ENCODE measurements at regions not wholly inside any gene's neighbourhood (a gene's known extent, or its start where the extent isn't known, plus 50 kb on each side); places are given as distances from the start of the nearest gene placed in this dataset.

DNA sequence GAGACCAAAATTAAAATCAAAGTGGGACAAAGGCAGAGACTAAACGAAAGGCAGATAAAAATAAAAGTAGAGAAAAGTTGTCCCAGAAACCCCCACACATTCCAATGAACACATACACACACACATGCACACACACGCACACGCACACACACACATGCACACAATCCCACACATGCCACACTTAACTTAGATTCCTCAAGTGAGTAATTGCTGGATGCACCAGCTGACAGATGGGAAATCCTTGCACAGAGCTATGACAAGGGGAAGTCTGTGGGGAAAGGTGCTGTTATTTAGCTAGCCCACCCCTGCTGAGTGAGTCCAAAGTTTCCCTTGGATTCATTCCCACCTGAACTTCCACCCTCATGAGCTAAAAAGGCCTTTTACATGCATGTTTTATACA, 233.9 kb downstream of the RAB28 start:
- no peak for DNase-seq (ENCODE audit: low read depth)

DNA sequence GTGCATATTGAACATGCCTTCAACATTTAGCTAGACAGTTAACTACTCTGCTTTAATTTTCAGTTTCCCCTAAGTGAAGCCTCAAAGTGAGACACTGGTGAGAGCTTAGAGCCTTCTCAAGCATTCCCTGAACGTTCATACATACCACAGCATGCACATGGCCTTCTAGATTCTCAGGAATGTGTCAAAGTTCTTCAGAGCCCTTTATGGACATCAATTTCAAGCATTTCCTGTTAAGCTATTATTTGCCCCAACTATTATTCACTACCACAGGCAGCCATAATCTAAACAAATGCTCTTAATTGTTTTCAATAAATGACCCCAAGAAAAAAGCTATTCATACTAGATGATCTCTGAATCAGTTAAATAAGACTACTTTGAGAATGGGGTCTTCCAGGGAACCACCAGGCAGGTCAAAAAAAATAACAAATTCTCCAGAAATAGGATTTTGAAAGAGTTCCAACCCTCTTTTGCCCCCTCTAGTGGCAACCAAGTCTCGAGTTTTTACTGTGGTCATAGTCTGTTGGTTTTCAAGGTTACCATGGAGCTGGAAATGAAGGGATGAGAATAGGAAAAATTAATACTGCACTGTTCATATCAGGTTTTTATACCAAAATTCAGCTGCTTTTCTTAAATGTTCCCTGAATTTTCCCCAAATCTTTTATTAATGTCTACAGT, 235.4 kb downstream of the RAB28 start:
- DNase-seq (ENCODE audit: low read depth) = no peak

DNA sequence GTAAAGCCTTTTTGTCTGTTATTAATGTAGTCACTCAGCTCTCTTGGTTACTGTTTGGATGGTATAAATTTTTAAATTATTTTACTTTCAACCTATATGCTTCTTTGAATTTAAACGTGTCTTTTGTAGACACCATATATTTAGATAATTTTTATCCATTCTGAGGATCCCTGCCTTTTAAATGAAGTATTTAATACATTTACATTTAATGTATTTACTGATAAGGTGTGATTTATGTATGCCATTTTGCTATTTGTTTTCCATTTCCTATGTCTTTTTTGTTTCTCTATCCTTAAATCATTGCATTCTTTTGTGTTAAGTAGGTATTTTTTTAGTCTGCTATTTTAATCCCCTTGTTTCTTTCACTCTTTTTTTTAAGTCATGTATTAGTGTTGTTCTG, 238.0 kb downstream of the RAB28 start:
- no peak for DNase-seq (ENCODE audit: low read depth)

DNA sequence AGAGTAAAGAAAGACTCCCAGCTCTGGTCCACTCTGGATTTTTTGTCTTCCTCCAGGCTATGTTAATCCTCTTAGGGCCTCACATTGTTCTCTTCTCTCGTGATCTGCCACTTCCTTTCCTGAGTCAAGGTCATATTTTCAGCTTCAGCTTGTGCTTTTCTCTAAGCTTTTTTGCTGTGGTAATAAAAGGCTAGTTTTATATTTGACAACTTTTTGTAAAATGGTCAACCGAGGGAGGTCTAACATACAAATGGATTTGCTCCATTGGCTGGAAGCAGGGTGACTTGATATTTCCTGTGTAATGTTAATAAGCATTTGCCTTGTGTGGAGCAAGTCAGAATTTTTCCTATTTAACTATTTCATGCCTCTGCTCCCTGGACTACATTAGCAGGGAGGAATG, 239.7 kb downstream of the RAB28 start:
- no peak for DNase-seq (ENCODE audit: low read depth)

DNA sequence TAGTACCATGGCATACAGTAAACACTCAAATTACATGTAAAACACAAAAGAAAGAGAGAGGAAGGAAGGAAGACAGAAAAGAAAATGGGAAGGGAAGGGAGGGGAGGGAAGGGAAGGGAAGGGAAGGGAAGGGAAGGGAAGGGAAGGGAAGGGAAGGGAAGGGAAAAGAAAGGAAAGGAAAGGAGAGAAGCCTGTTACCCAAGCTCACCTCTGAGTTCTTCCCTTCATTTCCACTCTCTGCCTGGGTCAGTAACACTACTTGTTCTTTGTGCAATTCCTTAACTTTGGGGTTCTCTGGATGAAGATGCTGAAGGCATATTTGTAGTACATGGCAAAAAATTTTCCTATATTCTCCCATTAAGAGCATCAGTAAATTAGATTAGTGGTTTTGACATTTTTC, 241.0 kb downstream of the RAB28 start:
- DNase-seq (ENCODE audit: low read depth) = no peak

DNA sequence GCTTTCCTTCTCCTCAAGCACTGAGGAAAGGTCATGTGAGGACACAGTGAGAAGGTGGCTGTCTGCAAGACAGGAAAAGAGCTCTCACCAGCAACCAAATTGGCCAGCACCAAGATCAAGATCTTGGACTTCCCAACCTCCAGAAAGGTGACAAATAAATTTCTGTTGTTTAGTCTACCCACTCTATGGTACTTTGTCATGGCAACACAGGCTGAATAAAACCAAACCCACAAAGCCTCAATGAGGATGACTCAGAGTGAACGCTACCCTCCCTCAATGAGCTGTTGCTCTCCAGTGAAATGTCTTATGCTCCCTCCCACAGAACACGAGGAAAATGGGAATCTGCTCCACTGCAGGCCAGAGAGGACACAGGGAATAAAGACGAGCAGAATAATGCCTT, 244.1 kb downstream of the RAB28 start:
- no peak for DNase-seq (ENCODE audit: low read depth)

DNA sequence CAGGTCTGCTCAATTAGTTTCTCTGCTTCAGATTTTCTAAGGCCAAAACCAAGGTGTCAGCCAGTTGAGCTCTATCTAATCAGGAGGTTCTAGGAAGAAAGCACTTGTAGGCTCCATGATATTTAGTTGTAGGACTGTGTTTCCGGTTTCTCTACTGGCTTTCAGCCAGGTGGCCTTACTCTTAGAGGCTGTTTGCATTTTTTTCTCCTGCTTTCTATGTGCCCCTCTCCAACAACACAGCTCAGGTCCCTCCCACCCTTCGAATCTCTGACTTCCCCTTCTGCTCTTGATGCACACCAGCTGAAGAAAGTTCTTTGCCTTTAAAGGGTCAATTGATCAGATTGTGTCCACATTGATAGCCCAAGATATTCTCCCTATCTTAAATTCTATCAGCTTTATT, 245.2 kb downstream of the RAB28 start:
- DNase-seq (ENCODE audit: low read depth) = no peak

DNA sequence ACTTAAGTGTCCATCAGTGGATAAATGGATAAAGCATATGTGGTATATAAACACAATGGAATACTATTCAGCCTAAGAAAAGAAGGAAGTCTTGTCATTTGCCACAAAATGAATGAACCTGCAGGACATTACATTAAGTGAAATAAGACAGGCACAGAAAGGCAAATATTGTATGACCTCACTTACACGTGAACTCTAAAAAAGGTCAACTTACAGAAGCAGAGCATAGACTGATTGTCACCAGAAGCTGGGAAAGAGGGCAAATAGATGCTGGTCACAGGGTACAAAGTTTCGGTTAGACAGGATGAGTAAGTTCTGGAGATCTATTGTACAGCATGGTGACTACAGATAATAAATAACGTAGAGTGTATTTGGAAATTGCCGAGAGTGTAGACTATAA, 247.7 kb downstream of the RAB28 start:
- DNase-seq (ENCODE audit: low read depth) = no peak

DNA sequence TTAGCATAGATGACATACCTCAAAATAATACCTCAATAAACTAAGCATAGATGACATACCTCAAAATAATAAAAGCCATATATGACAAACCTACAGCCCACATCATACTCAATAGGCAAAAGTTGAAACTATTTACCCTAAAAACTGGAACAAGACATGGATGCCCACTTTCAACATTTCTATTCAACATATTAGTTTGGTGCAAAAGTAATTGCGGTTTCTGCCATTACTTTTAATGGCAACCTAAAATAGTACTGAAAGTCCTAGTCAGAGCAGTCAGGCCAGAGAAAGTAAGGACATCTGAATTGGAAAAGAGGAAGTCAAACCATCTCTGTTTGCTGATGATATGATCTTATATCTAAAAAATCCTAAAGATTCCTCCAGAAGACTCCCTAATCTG, 250.4 kb downstream of the RAB28 start:
- DNase-seq (ENCODE audit: low read depth) = no peak

DNA sequence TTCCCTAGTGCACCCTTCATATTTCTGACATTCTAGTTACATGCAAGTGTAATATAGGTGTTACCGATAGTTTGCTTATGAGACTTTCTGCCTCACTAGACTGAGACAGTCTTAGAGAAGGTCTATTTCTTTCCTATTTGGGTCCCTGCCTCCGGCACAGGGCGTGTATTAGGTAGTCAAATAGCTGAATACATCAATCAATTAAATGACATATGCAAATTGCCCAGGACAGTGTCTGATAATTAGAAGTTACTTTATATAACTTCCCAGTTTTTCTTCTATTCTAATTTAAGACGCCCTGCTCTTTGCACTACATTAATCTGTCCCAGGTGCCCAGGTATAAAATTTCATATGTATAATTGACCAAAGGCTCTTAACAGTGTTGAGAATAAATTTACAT, 264.2 kb downstream of the RAB28 start:
- DNase-seq (ENCODE audit: low read depth) = no peak

DNA sequence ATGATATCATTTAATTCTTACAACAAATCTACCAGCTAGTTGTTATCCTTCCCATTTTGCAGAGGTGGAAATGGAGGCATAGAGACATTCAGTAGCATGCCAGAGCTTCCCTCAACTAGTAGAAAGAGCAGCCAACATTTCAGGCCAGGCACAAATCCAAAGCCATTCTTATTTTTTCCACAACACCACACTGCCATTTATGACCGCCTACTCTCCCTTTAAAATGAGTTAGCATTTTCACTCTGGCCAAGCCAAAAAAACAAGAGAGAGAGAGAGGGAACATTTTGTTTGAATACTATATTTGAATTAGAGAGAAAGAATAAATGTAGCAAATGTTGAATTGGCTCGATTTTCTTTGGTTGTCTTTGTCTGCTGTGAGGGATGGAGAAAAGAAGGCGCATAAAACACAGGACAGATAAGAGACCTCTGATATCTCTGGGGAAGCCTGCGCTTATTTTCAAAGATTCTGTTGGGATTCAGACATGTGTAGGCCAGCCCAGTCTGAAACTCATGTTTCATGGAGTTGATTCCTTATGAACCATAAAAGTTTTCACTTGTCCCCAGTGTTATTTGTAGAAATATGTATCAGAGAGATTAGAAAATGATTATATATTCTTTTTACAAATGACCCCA, 265.7 kb downstream of the RAB28 start:
- peak; percentile 24 for DNase-seq (ENCODE audit: low read depth)

DNA sequence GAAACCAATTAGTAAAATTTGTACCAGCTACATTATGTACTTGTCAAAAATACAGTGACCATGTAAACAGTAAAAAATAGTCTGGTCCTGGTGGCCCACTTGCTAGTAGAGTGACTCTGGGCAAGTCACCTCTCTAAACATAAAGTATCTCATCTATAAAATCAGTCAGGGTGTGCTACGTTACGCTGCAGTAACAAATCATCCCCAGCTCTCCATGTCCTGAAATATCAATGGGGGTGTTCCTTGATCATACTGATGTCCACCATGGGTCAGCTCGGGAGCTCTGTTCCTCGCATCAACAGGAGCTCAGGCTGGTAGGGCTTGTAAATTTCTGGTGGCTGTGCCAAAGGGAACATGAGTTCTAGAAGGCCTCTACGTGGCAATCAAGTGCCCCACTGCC, 268.6 kb downstream of the RAB28 start:
- DNase-seq (ENCODE audit: low read depth) = no peak

DNA sequence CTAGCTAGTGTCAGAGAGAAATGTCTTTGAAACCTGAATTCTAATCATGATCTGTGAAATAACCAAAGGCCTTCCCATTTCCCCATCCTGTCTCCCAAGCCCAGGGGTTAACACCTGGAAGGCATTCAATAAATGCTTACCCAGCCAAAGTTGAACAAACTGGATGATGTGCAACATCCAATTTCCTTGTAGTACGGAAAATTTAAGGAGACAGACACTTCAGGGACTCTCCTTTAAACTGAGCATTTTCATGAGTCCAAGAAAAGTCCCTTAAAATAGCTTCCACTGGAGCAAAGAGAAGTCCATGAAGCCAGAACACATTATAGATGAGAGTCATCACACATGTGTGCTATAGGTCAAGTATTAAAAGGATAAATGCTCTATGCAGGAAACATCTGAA, 271.2 kb downstream of the RAB28 start:
- DNase-seq (ENCODE audit: low read depth) = peak; percentile 16

DNA sequence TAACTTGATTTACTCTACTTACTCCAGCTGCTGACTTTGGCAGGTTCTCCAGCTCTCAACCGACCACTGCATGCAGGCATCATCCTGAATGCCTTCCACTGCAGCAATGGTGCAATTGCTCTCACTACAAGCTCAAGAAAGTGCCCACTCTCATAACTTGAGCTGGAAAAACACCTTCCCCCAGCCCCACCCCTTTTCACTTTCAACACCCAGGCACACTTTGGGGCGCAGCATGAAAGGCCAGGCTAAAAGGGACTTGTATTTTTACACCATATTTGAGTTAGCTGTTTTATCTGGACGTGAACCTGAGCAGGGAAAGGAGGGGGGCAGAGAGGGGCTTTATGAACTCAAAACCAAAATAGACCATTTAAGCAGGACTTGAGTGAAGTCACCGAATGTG, 274.5 kb downstream of the RAB28 start:
- no peak for DNase-seq (ENCODE audit: low read depth)

DNA sequence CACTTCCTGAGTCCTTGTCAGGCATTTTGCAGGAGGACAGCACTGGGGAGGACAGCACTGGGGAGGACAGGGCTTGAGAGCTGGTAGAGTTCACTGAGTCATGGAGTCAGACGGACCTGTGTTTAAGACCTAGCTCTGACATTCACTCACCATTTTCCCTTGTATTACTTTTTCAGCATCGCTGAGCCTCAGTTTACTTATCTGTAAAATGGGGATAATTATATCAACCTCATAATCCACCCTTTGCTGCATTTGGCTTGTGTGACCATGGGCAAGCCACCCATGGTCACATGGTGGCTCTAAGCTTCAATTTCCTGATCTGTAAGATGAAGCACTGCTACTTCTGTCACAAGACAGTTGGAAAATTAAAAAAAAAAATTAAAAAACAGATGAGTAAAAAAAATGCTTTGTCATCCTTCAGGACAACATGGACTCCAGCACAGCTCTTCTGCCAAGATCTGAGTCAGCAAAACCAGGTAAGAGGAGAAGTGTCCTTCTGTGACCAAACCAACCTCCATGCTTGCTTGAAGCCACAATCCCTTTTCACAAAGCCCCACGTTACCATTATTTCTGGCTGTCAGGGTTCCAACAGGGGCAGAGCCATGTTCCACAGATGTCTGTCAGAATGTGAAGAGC, 275.5 kb downstream of the RAB28 start:
- DNase-seq (ENCODE audit: low read depth) = no peak

DNA sequence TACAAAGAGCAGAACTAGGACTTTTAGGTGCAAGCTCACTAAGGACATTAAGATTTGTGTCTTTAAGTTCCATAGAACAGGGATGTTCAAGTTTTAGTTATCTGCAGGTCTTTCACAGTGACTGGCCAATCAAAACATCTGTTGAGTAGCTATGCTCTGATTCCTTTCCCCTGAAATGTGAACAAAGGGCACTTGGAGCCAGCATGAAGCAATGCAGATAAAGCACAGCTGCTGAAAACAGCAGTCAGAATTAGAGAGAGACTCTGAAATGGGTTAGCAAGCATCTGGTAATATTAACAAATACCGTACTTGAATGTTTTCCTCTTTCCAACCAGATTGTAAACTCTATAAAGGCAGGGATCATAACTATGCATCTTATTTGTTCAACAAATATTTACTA, 276.9 kb downstream of the RAB28 start:
- DNase-seq (ENCODE audit: low read depth) = no peak

DNA sequence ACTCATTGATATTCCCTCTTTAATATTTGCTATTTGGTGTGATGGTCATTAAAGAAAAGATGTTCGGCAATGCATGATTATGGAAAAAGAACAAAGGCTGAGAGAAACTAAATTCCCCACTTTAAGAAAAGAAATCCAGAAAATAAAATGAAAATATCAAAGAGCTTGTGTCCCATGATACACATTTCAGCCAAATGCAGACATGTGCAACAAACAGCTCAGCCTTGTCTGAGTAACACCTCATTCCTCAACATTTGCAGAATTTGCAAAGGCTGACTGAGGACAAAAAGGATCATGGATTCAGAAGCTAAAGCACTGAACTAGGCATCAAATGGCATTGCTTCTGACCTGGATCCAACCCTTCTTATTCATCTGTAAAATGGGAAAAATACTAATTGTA, 281.0 kb downstream of the RAB28 start:
- peak; percentile 36 for DNase-seq (ENCODE audit: low read depth)

DNA sequence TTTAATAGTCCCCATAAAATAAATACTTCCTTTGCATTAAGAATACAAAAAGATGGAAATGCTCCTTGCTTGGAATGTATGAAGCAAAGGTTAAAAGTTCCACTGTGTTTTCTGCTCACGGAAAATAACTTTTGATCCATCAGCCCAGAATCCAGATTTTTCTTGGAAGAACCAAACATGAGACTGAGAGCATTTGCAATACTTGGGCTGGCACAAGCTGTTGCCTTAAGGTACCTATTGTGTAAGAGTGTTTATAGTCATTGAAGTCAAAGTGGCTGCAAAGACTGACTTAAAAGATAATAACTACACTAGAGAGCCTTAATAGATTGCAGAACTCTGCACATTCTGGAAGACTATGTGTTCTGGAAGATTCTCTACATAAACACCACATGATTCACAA, 281.4 kb downstream of the RAB28 start:
- no peak for DNase-seq (ENCODE audit: low read depth)

DNA sequence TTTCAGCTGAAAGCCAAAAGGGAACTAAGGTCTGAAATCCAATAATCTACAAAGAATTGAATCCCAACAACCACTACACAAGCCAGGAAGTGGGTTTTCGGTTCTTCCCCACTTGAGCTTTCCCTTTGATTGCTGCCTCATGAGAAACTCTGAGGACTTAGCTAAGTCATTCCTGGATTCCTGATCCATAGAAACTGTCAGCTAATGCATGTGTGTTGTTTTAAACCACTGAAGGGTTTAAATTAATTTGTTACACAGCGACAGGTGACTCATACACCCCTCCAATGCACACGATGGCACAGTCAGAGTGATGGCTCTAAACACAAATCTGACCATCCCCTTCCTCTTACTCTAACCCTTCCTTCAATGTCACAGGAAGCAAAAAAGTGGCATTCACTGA, 282.9 kb downstream of the RAB28 start:
- no peak for DNase-seq (ENCODE audit: low read depth)

DNA sequence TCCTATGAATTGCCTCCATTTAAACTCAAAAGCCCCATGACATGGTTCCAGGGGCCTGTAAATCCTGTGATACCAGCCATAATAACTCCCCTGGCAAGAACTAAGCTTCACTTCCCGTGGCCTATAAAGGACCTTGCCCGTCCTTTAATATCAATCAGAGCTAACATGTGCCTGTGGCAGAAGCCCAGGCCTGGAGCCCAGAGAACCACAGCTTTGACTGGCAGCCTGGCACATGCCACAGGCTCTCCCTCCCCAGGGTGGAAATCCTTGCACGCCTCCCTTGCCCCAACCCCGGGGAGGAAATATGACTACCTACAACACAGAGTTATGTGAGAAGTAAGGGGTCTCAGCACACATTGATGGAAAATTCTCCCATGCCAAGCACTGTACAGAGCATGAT, 287.4 kb downstream of the RAB28 start:
- no peak for DNase-seq (ENCODE audit: low read depth)

DNA sequence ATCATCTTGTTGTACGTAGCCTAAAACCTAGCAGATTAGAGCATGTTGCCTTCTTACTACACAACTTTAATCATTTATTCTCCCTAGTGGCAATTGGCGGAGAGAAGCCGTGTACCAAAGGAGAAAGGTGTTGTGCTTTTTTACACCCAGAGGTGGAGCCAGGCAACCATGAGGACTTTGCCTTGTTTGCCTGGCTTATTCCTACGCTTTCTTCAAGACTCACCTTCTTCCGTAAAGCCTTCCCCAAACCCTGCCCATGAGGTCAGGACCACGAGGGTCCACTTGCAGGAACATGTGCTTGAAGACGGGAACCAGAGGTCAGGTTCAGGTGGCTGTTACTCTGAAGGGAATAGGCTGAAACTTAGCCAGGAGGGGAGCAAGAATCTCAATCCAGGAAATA, 290.5 kb downstream of the RAB28 start:
- no peak for DNase-seq (ENCODE audit: low read depth)

DNA sequence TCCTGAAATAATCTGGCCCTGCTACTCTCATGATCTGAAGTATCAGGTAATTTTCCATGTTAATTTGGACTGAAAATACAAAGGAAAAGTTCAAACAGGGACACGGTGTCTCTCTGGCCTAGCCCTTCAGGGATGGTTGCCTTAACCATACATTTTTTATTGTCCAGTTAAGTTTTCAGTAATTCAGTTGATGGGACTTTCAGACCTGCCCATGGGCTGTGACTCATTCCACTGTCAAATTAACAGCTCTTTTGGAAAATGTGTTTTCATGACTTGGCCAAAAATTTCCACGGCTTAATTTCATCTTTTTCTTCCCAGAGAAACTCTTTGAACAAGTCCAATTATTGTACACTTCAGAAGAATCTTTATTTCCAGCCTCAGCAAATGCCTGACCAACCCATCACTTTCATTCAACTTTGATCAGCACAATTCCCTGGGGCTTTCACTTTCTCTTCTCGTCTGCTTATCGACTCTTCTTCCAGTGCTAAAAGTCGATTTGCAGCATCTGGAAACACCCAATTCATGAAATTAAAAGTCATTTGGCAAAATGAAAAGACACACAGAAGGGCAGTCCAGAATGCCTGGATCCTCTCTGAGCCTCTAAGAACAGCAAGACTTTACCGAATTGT, 293.9 kb downstream of the RAB28 start:
- DNase-seq (ENCODE audit: low read depth) = no peak

DNA sequence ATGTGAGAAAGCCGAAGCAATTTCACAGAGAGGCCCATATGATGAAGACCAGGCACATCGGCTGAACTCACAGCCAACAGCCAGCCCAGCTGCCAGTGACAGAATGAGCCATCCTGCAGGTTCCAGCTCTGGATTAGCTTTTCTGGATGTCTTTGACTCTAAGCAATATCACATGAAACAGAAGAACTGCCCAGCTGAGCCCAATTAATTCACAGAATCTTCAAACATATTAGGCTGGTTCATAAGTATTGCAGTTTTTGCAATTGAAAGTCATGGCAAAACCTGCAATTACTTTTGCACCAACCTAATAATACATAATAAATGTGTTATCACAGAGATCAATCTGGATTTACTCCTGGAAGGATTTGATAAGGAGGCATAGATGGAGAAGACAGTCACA, 299.9 kb downstream of the RAB28 start:
- no peak for DNase-seq (ENCODE audit: low read depth)
